Muscle of leg (tissue), 3 donors: ENCODE measurements at regions not wholly inside any gene's neighbourhood (a gene's known extent, or its start where the extent isn't known, plus 50 kb on each side); places are given as distances from the start of the nearest gene placed in this dataset.

Experiments used
- DNase-seq: peaks from one replicate; pipeline ENCODE4 v3.0.0; 2013
- H3K27ac ChIP-seq: one replicate; pipeline ENCODE4 v1.5.1; 2013; ENCODE audit warnings: mild to moderate bottlenecking, low read length, control low read depth
- H3K27me3 ChIP-seq: one replicate; pipeline ENCODE4 v1.6.1; 2013; ENCODE audit warnings: low read length; ENCODE audit not compliant: control insufficient read depth, insufficient read depth
- H3K36me3 ChIP-seq: one replicate; pipeline ENCODE4 v1.6.1; 2013; ENCODE audit warnings: low read length; ENCODE audit not compliant: control insufficient read depth, insufficient read depth
- H3K4me1 ChIP-seq: one replicate; pipeline ENCODE4 v1.6.1; 2013; ENCODE audit warnings: low read length; ENCODE audit not compliant: control insufficient read depth, insufficient read depth
- H3K4me3 ChIP-seq: one replicate; pipeline ENCODE4 v1.5.1; 2013; ENCODE audit warnings: low read length, control low read depth
- H3K9me3 ChIP-seq: replicated peaks from 2 replicates; pipeline ENCODE4 v1.6.1; 2013; ENCODE audit warnings: low read depth, low read length; ENCODE audit not compliant: control insufficient read depth
- WGBS: methylation state at CpG from one replicate; pipeline ENCODE4 v1.1.5; 2013; ENCODE audit warnings: missing lambda C conversion rate; ENCODE audit not compliant: insufficient coverage; 5-methylcytosine and 5-hydroxymethylcytosine counted together

- H3K27ac ChIP-seq = no peak overlapping the region
- H3K9me3 ChIP-seq = no peaks in the 10 kb centered on the region
- no peak overlapping the region for H3K4me3 ChIP-seq
- 85% methylated on average over 4 of the region's 12 CpGs for WGBS
- DNase-seq = no peak
- peaks cover 4% of the 10 kb centered on the region for H3K27me3 ChIP-seq
- peaks cover 3% of the 10 kb centered on the region for H3K36me3 ChIP-seq
- peaks cover 70% of the 10 kb centered on the region for H3K4me1 ChIP-seq
Observed at GRCh38 chr2:120890566-120891360, 155.1 kb downstream of the GLI2 start.

- WGBS = 95% methylated on average over 6 of the region's 8 CpGs
- Histone ChIP-seq H3K36me3 (peaks cover 3% of the 10 kb centered on the region), H3K27me3 (peaks cover 4% of the 10 kb centered on the region), H3K4me3 (no peak overlapping the region), H3K9me3 (no peaks in the 10 kb centered on the region), H3K4me1 (peaks cover 65% of the 10 kb centered on the region), H3K27ac (peak overlapping the region; percentile 86)
- DNase-seq = no peak
Observed at GRCh38 chr2:120892271-120892966, 156.8 kb downstream of the GLI2 start.

GRCh38 chr2:120892967-120893667, 157.4 kb downstream of the GLI2 start:
- H3K4me1 ChIP-seq = peaks cover 58% of the 10 kb centered on the region
- peaks cover 4% of the 10 kb centered on the region for H3K27me3 ChIP-seq
- peak; percentile 86 for DNase-seq
- H3K36me3 ChIP-seq = peaks cover 3% of the 10 kb centered on the region
- WGBS = 20% methylated on average over 2 of the region's 11 CpGs
- H3K27ac ChIP-seq = peak overlapping the region; percentile 86
- no peaks in the 10 kb centered on the region for H3K9me3 ChIP-seq
- no peak overlapping the region for H3K4me3 ChIP-seq

- peak overlapping the region; percentile 86 for H3K27ac ChIP-seq
- no peak overlapping the region for H3K4me3 ChIP-seq
- H3K9me3 ChIP-seq = no peaks in the 10 kb centered on the region
- WGBS = 55% methylated on average over 13 of the region's 18 CpGs
- H3K27me3 ChIP-seq = peaks cover 4% of the 10 kb centered on the region
- H3K4me1 ChIP-seq = peaks cover 59% of the 10 kb centered on the region
- peaks cover 3% of the 10 kb centered on the region for H3K36me3 ChIP-seq
- peak; percentile 59 for DNase-seq
Observed at GRCh38 chr2:120893811-120894584, 158.3 kb downstream of the GLI2 start.

- 56% methylated on average over 3 of the region's 5 CpGs for WGBS
- peaks cover 4% of the 10 kb centered on the region for H3K27me3 ChIP-seq
Observed at GRCh38 chr2:120894966-120895365, 159.3 kb downstream of the GLI2 start.

GRCh38 chr2:120896126-120896525, 160.5 kb downstream of the GLI2 start:
- peaks cover 81% of the 10 kb centered on the region for H3K4me1 ChIP-seq
- no peak overlapping the region for H3K27ac ChIP-seq
- peaks cover 3% of the 10 kb centered on the region for H3K36me3 ChIP-seq
- H3K27me3 ChIP-seq = peaks cover 4% of the 10 kb centered on the region
- no peaks in the 10 kb centered on the region for H3K9me3 ChIP-seq
- no peak for DNase-seq
- H3K4me3 ChIP-seq = no peak overlapping the region
- WGBS = 100% methylated on average over 1 of the region's 3 CpGs

More at GRCh38 chr2:120894966-120895365, 159.3 kb downstream of the GLI2 start:
- peaks cover 3% of the 10 kb centered on the region for H3K36me3 ChIP-seq
- H3K9me3 ChIP-seq = no peaks in the 10 kb centered on the region
- peak; percentile 87 for DNase-seq
- peak overlapping the region; percentile 20 for H3K27ac ChIP-seq
- H3K4me3 ChIP-seq = no peak overlapping the region
- H3K4me1 ChIP-seq = peaks cover 69% of the 10 kb centered on the region

GRCh38 chr2:120896901-120897300, 161.2 kb downstream of the GLI2 start:
- WGBS = 68% methylated on average over 8 of the region's 9 CpGs
- H3K4me3 ChIP-seq = no peak overlapping the region
- DNase-seq = no peak

GRCh38 chr2:120897399-120897798, 161.7 kb downstream of the GLI2 start:
- peaks cover 78% of the 10 kb centered on the region for H3K4me1 ChIP-seq
- H3K27me3 ChIP-seq = peaks cover under 1% of the 10 kb centered on the region
- DNase-seq = no peak
- H3K9me3 ChIP-seq = no peaks in the 10 kb centered on the region
- no peak overlapping the region for H3K27ac ChIP-seq
- WGBS = no CpG with 5 or more reads among the region's 2 CpGs
- H3K36me3 ChIP-seq = no peaks in the 10 kb centered on the region
- no peak overlapping the region for H3K4me3 ChIP-seq

More at GRCh38 chr2:120896901-120897300, 161.2 kb downstream of the GLI2 start:
- no peak overlapping the region for H3K27ac ChIP-seq
- peaks cover 81% of the 10 kb centered on the region for H3K4me1 ChIP-seq
- no peaks in the 10 kb centered on the region for H3K9me3 ChIP-seq
- peaks cover 4% of the 10 kb centered on the region for H3K27me3 ChIP-seq
- peaks cover 3% of the 10 kb centered on the region for H3K36me3 ChIP-seq

GRCh38 chr2:120898496-120898895, 162.8 kb downstream of the GLI2 start:
- no peak overlapping the region for H3K4me3 ChIP-seq
- no peaks in the 10 kb centered on the region for H3K27me3 ChIP-seq
- no peaks in the 10 kb centered on the region for H3K36me3 ChIP-seq
- WGBS = 63% methylated on average over 1 of the region's 5 CpGs
- no peak for DNase-seq
- H3K27ac ChIP-seq = peak overlapping the region; percentile 71
- H3K4me1 ChIP-seq = peaks cover 71% of the 10 kb centered on the region
- no peaks in the 10 kb centered on the region for H3K9me3 ChIP-seq
